H1 (cell line): ENCODE measurements at regions not wholly inside any gene's neighbourhood (a gene's known extent, or its start where the extent isn't known, plus 50 kb on each side); places are given as distances from the start of the nearest gene placed in this dataset.

Experiments
- MAFK ChIP-seq: IDR thresholded peaks from 2 replicates; pipeline ENCODE4 v1.6.1; 2012; ENCODE audit warnings: low read depth, mild to moderate bottlenecking, improper control_type of control experiment, low read length
- NANOG ChIP-seq: IDR thresholded peaks from 2 replicates; pipeline ENCODE4 v1.6.1; 2011; ENCODE audit warnings: low read length, low read depth, mild to moderate bottlenecking, inconsistent platforms; ENCODE audit not compliant: insufficient read depth, poor library complexity, severe bottlenecking
- SIN3A ChIP-seq, 2 experiments: IDR thresholded peaks in 1 of 2; conservative IDR thresholded peaks in 1 of 2; 2 replicates each; pipeline ENCODE4 v1.6.1; 2011 to 2012; ENCODE audit warnings: low read length in 2 of 2, improper control_type of control experiment in 1 of 2, low read depth in 1 of 2, mild to moderate bottlenecking in 1 of 2
- SP4 ChIP-seq: IDR thresholded peaks from 2 replicates; pipeline ENCODE4 v1.6.1; 2012; ENCODE audit warnings: low read length, inconsistent platforms
- TAF1 ChIP-seq: IDR thresholded peaks from 2 replicates; pipeline ENCODE4 v1.6.1; 2011; ENCODE audit warnings: mild to moderate bottlenecking, low read depth, low read length
- USF2 ChIP-seq: IDR thresholded peaks from 2 replicates; pipeline ENCODE4 v1.6.1; 2011; ENCODE audit warnings: low read length, improper control_type of control experiment

GRCh38 chr22:48394787-48395186 lies 1432.9 kb downstream of the BRD1 start (continued):
- TF ChIP-seq SP4 (no peak), USF2 (no peak), TAF1 (no peak), NANOG (no peak), MAFK (no peak), SIN3A (conservative IDR thresholded peaks at IDR 0.05 in 1 of 2, IDR thresholded peaks at IDR 0.05 in 1 of 2; ENCODE audit: low read depth in 1 of 2, low read length in 2 of 2) (no peak)
